ENCODE measurements at regions not wholly inside any gene's neighbourhood (a gene's known extent, or its start where the extent isn't known, plus 50 kb on each side); places are given as distances from the start of the nearest gene placed in this dataset.

DNA sequence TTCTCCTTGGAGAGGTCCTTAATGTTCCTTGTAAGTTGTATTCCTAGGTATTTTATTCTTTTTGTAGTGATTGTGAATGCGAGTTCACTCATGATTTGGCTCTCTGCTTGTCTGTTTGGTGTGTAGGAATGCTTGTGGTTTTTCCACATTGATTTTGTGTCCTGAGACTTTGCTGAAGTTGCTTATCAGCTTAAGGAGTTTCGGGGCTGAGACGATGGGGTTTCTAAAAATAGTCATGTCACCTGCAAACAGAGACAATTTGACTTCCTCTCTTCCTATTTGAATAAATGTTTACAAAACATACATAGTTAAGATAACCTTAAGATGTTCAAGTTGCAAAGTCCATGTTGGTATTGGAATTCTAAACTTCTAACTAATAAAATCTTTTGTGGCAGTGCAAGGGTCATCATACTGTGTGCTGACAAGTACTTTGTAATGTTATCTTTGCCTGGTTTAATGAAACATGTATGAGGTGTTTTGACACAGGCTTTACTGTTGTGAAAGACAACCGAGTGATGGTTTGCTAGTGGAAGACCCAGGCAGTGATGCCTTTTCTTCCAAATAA is 286.2 kb downstream of the MRPS30 start:
- no peak for TF ChIP-seq EZH2 (IDR thresholded peaks at IDR 0.05; ENCODE audit: borderline replicate concordance)
- no peak for TF ChIP-seq CTCF (IDR thresholded peaks at IDR 0.05; ENCODE audit: poor library complexity)
- no peak for TF ChIP-seq EZH2phosphoT487 (IDR thresholded peaks at IDR 0.05; ENCODE audit: low read depth, severe bottlenecking, unreplicated experiment)
